Epithelial cell of esophagus (primary cell): ENCODE measurements at regions not wholly inside any gene's neighbourhood (a gene's known extent, or its start where the extent isn't known, plus 50 kb on each side); places are given as distances from the start of the nearest gene placed in this dataset.

Experiments
- DNase-seq: peaks from one replicate; pipeline ENCODE4 v3.0.0; 2010; ENCODE audit warnings: low read depth
- H3K4me3 ChIP-seq: 2 replicates; pipeline ENCODE4 v1.5.1; 2011; ENCODE audit warnings: mild to moderate bottlenecking, low read length, control low read depth
- CTCF ChIP-seq: IDR thresholded peaks from 2 replicates; pipeline ENCODE4 v1.5.1; 2011; ENCODE audit warnings: low read depth, mild to moderate bottlenecking, low read length, control low read depth, inconsistent platforms; ENCODE audit not compliant: insufficient read depth; ENCODE audit errors: missing control alignments

DNA sequence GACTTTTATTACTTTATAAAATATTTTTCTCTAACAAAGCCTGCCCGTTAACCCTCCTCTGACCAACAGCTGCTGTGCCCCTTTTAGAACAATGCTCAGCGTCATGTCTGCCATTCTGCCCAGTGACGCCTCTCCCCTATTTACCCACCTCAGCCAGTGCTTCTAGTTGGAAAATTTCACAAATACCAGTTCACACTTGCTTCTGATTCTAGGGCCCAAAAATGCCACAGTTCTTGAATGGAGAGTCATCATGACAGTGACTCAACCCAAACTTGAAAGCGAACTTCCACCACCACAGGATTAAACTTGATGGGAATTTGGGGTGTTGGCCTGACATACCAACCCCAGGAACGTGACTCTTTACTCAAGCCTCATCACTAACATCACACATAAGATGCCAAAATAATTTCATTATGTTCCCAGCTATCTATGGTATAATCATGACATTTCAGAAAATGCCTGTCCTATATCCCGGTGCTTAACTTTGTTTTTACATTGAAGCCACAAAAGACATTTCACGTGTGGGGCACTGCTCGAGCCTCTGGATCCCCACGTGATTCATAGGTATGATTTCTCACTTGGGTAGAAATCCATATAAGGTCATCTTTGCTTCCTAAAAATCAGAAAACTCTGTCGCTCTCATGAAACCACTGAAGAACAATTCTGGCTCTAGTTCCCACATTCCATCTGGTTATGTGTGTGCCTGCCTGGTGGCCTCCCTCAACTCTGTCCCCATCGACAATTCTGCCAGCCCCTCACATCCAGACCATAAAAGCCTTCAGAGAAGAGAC is 220.9 kb downstream of the ACTL7B start:
- H3K4me3 ChIP-seq: peak overlapping the region; percentile 3
- TF ChIP-seq CTCF: no peak
- peak; percentile 99 for DNase-seq

- H3K4me3 ChIP-seq: peak overlapping the region; percentile 3
Observed at GRCh38 chr9:108634204-108634603, 221.6 kb downstream of the ACTL7B start.

DNA sequence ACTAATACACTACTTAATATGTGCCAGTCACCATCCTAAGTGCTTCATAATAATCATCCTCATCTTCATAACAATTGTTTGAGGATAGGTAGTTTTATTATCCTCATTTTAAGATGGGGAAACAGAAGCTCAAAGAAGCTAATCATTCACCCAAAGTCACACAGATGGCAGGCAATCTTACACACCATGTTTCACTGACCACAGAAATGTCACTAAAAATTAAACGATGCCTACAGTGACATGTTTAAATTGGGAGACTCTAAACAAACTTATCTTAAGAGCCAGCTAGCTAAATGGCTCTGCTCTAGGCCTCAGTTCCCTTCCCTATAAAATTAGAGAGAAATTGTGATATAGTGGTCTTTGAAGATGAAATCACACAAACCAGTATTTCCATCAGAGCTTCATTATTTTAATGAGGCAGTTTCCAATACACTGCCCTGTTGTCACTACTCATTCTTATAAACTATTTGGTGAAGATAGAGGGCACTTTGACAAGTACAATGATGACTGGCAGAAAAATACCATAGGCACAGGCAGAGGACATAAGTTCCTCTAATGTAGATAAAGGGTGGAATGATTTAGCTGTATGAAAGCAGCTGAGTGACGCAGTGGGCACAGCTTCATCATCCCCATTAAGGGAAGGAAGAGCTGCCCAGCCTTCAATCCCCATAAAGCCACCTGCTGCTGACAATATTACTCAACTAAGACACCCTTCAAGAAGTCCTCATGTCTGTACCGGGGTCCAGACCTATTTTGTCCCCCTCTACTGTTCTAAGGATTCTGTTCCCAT is 224.1 kb downstream of the ACTL7B start:
- no peak for TF ChIP-seq CTCF
- H3K4me3 ChIP-seq: no peak overlapping the region
- DNase-seq: no peak

More at GRCh38 chr9:108634204-108634603, 221.6 kb downstream of the ACTL7B start:
- no peak for TF ChIP-seq CTCF
- DNase-seq: peak; percentile 95

GRCh38 chr9:108628316-108628715 is 227.5 kb downstream of the ACTL7B start:
- DNase-seq: no peak
- no peak overlapping the region for H3K4me3 ChIP-seq

GRCh38 chr9:108626743-108627142 is 229.0 kb downstream of the ACTL7B start:
- DNase-seq: no peak
- no peak for TF ChIP-seq CTCF
- no peak overlapping the region for H3K4me3 ChIP-seq

More at GRCh38 chr9:108628316-108628715, 227.5 kb downstream of the ACTL7B start:
- no peak for TF ChIP-seq CTCF

- TF ChIP-seq CTCF: no peak
- no peak overlapping the region for H3K4me3 ChIP-seq
- DNase-seq: peak; percentile 90
Observed at GRCh38 chr9:108621991-108622855, 233.6 kb downstream of the ACTL7B start.
